Inflammatory macrophage (primary cell): ENCODE measurements at regions not wholly inside any gene's neighbourhood (a gene's known extent, or its start where the extent isn't known, plus 50 kb on each side); places are given as distances from the start of the nearest gene placed in this dataset.
"Not testable (repeated sequence)": the region's sequence is repeated elsewhere in the genome, so short reads cannot be mapped to it uniquely, and the experiment has no call there.

Experiments
- DNase-seq, 2 donors: peaks; one replicate each; pipeline ENCODE4 v3.0.0-alpha.2; 2020 to 2022

DNA sequence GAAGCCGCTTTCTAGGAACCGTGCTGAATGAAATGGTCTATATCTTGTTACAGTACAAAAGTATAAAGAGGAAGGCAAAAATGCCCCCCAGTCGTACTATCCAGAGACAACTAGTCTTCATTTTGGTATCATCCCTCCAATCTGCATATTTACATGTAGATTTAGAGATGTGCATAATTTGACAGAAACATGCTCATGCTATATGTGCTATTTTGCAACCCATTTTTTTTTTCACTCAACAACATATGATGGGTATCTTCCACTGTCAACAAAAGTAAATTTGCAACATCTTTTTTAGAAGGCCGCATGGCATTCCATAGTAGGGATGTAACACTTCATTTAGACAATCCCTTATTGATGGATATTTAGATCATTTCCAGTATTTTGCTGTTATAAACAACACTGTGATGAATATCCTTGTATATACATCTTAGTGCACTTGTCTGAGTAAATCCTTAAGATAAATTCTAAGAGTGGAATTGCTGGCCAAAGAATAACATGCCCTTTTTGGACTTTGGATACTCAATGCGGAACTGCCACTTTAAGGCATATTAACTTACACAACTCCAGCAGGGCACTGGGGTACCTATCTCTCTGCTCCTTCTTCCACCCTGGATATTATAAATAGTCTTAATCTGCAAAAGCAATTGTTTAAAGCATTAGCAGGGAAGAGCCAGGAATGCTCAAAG is 71.1 kb upstream of the SH3PXD2B start:
- DNase-seq, result no peak

DNA sequence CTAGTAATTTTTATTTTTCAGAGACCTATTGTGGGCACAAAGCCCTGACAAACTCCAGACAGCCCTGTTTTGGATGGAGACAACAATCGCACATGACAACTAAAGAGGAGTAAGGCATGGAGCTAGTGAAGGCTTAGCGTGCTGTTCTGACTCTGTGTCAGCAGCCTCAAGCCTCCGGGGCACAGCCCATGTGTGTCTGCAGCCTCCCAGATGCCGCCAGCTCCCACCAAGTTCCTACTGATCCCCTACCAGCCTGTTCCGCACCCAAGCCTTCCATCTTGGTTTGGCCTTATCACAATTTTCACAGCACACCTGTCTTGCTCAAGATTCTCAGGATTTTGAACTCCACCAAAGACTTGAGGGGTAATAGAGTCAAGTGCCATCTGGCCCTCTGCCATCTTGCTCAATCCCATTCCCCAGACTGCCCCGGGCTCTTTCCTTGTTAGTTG is 70.3 kb upstream of the SH3PXD2B start:
- DNase-seq, result no peak

DNA sequence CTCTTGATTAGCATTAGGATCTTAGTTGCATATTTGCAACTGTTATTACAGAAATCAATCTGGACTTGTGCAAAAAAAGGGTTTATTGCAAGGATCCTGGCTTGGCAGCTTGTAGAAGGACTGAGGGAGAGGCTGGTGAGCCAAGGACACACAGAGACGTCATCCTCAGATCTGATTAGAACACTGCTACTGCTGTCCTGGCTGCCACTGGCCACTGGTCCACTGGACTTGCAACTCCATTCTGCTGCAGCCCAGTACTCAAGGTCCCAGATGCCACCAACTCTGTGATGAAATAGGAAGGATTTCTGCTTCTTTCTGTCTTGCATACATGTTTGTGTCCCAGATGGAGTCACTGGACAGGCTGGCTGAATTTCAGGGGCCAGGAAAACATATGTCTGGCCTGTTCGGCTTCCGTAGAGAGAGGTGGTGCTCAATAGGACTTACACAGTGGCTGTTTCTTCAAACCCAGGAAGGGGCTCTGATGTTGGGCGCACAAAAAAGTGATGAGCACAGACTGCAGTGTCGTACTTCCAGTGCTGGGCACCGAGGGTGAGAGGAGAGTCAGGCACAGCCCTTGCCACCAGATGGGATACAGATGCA is 68.9 kb upstream of the SH3PXD2B start:
- no peak for DNase-seq

DNA sequence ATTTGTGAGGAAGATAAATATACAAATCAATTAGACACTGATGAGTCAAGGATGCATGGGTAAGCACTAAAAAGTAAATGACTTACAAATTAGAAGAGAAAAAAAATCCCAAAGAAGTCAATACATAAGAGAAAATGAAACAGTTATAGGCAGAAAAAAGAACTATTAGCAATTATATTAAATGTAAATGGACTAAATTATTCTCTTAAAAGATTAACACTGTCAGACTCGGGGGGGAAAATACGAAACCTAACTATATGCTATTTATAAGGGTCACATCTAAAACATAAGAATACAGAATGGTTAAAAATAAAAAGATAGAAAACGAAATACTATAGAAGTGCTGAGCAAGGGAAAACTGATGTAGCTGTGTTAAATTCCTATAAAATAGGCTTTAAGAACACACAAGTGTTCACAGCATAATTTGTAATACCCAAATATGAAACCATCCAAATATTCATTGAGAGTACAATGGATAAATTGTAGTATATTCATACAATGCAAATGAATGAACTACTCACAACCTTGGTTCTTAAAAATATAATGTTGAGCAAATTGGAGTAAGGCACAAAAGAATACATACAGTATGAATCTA is 67.1 kb upstream of the SH3PXD2B start:
- no peak for DNase-seq

DNA sequence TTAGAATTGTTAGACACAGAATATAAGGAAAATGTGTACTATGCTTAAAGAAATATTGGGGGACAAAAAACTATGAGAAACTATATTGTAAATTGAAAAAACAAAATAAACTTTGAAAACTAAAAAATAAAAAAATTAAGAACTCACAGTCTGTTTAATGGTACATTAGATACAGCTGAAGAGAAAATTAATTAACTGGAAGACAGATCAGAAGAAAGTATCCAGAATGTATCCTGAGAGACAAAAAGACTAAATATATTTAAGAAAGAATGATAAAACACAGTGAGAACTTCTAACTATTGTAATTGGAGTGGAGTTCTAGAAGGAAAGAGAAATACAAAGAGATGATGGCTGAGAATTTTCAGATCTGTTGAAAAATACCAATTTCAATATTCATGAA is 57.6 kb upstream of the SH3PXD2B start:
- no peak for DNase-seq

DNA sequence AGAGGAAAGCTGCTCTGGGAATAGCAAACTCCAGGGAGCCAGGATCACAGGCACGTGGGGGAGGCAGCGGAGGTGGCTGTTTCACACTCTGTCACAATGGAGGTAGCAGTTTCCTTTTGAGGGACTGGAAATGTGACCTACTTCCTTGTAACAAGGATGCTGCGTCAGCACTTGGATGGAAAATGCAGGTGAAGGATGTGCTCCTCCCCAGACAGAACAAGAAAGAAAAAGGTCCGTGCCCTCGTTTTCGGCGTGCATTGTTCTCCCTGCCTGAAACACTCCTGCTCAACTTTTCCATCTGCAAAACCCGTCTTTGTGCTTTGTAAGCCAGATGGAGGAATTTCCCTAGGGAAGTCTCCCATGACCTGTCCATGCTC is 55.1 kb upstream of the SH3PXD2B start:
- no peak for DNase-seq

DNA sequence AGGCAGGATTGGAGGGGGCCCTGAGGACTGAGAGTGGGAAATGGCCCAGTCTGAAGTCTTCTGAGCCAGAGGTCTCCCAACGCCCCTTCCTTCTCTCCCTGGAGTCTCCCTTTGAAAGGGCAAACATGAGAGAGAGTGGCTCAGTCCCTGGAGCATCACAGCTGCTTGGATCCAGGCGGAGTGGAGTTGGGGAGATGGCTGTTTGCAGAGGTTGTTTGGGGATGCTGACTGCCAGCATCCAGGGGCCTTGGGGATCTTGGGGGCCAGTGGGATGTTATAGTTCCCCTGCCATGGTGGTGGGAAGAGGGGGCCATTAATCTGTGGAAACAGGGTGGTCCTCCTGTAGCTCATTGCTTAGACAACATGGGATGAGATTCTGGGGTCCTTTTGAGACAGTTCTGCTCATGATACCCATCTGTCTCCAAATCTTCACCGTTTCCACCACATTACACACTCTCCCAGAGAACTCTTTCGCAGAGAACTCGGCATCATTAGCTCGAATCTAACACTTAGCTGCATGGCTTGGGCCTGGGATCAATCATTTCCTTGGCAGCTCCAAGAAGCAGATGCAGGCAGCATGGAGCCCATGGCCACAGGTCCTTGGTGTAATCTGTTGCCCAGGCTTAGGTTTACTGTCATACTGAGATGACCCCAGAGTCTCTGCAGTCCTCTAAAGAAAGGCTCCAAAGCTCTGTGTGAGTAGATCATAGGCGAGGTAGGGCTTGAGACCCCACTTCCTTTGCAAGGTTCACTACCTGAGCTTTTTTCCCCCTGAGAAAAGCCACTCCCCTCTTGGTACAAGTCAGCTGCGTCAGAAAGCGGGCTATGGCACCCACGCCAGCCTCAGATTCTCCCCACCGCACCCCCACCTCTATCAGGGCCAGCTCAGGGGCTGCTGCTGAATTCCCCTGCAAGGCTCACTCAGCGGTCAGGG is 54.4 kb upstream of the SH3PXD2B start:
- DNase-seq, result no peak

DNA sequence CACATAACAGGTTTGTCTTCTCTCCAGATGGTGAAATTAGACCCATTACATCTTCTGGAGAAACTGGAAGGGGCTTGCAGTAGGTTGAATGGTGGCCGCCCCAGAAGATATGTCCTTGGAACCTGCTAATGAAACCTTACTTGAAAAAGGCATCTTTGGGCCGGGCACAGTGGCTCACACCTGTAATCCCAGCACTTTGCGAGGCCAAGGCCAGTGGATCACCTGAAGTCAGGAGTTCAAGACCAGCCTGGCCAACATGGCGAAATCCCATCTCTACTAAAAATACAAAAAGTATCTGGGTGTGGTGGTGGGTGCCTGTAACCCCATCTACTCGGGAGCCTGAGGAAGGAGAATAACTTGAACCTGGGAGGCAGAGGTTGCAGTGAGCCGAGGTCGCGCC is 53.2 kb upstream of the SH3PXD2B start:
- DNase-seq, result not testable (repeated sequence)

DNA sequence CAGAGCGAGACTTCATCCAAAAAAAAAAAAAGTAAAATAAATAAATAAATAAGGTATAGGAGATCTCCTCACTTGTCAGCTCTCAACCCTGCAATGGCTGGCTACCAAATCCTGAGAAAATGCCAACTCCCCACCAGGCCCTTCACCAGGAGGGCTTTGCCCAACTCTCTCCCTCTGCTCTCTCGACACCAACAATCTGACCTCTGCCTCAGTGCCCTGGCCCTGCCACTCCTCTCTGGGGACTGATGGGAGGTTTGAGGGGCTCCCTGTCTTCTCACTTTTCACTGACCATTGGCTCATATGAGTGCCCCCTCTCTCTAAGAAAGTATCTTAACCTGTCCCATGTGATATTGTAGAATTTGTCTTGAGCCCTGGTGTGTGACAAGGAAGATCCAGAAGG is 52.6 kb upstream of the SH3PXD2B start:
- no peak for DNase-seq

DNA sequence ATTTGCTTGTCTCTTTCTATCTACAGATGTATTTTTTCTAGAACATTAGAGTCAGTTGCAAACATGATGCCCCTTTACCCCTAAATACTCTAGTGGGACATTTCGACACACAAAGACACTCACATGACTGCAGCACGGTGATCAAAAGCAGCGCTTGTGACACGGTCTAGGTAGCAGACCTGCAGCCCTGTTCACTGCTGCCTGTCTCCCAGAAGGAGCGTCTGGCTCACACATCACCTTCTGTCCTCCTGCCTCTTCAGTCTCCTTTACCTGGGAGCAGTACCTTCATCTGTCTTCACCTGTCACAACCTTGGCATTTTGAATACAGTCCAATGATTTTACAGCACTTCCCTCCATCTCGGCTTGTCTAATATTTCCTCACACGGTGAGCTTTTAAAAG is 51.9 kb upstream of the SH3PXD2B start:
- DNase-seq, result no peak

DNA sequence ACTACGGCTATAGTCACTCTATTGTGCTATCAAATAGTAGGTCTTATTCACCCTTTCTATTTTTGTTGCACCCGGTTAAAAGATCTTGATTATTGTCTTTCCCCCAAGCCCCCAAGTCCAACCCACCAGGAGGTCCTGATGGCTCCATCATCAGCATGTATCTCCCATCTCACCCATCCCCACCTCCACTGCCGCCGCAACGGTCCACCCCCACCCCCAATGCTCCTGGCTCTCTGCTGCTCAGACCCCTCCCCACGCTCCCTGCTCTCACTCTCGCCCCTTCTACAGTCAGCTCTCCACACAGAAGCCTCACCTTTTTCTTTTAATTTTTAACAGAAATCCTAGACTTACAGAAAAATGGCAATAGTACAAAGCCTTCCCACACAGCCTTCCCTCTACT is 51.5 kb upstream of the SH3PXD2B start:
- DNase-seq, result no peak

DNA sequence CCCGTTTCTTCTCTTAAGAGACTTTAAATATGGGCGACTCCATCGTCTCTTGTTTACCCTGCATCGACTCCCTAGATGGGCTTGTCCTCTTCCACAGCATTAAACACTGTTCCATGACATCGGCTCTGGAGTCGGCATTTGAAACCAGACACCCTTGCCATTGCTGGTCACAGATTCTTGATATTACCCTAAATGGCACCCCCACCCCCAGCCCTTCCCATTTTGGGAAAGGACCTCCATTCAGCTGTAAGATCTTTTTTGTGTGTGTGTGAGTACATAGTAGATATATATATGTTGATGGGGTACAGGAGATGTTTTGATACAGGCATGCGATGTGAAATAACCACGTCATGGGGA is 51.1 kb upstream of the SH3PXD2B start:
- DNase-seq, result no peak

DNA sequence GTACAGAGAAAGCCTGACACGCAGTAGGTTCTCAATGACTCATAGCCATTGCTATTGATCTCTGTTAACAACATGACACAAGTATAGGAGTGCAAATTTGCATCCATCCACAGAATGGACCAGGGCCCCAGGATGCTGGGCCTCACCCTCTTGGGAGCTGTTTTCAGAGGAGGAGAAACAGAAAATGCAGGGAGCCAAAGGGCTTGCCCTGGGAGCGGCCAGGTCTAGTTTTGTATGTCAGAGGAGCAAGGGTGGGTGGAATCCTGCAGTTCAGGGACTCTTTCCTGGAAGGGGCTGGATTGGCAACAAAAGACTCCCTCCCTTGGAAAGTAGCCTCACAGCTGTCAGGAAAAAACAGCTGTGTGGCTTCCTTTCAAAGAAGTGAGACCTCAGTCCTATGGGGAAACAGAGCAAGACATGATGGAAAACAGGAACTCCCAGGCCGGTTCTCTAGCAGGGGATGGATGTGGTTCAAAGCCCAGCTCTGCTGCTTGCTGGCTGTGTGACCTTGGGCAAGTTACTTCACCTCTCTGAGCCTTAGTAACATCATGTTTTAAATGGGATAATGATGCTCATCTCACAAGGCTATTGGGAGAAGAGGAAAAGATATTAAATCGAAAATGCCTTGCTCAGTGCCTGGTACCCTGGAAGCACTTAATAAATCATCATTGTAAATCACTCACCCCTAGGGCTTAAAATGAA is 50.5 kb upstream of the SH3PXD2B start:
- no peak for DNase-seq

DNA sequence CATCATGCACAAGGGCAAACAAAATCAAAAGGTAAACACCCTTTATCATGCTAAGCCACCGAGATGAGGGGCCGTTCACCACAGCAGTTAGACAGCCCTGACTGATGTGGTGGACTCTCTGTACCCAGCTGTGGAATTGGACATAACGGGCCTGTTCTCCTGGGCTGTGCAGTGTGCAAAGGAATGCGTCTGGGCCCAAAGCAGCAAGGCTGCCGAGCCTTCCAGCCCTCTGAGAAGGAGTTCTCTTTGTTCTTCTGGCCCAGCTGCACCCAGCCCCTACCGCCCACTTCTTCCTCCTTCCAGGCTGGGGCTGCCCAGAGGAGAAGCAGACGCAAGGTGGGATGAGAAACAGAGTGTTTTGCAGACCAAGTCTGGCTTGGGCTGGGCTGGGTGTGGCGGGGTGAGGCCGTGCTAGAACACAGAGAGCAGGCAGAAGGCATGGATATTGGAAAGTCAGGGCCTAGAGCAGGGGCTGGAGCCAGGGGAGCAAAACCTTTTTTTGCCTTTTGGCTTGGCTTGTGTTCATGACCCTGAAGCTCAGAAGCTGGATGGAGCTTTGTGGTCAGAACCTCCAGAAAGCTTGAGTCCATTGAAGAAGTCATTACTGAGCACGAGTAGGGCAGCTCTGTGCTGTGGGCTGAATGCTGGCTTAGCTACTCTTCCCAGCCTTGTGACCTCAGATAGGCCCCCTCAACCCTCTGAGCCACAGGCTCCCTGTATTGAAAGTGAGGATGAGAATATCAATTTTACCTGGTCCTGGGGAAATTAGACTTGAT is 49.8 kb upstream of the SH3PXD2B start:
- peak; percentile 19 to 63 for DNase-seq
